Iris pigment epithelial cell (primary cell): ENCODE measurements at regions not wholly inside any gene's neighbourhood (a gene's known extent, or its start where the extent isn't known, plus 50 kb on each side); places are given as distances from the start of the nearest gene placed in this dataset.

ENCODE experiments used
- DNase-seq: peaks from one replicate; pipeline ENCODE4 v3.0.0-alpha.2; 2011; ENCODE audit warnings: low read depth

- no peak for DNase-seq
Observed at GRCh38 chr12:38139456-38139855, 177.1 kb upstream of the ALG10B start.

GRCh38 chr12:38141239-38141638 is 175.3 kb upstream of the ALG10B start:
- no peak for DNase-seq

GRCh38 chr12:38141861-38142260 is 174.7 kb upstream of the ALG10B start:
- DNase-seq, result no peak

GRCh38 chr12:38142974-38143373 is 173.6 kb upstream of the ALG10B start:
- DNase-seq, result no peak

GRCh38 chr12:38144049-38144448 is 172.5 kb upstream of the ALG10B start:
- no peak for DNase-seq

- DNase-seq, result no peak
Observed at GRCh38 chr12:38144601-38145436, 171.8 kb upstream of the ALG10B start.

- no peak for DNase-seq
Observed at GRCh38 chr12:38149395-38150073, 167.0 kb upstream of the ALG10B start.

- DNase-seq, result no peak
Observed at GRCh38 chr12:38151991-38152700, 164.4 kb upstream of the ALG10B start.

GRCh38 chr12:38152816-38153736 is 163.5 kb upstream of the ALG10B start:
- DNase-seq, result no peak

- DNase-seq, result no peak
Observed at GRCh38 chr12:38153737-38154061, 162.9 kb upstream of the ALG10B start.

- no peak for DNase-seq
Observed at GRCh38 chr12:38154096-38155019, 162.2 kb upstream of the ALG10B start.

- DNase-seq, result no peak
Observed at GRCh38 chr12:38155020-38155395, 161.6 kb upstream of the ALG10B start.

- no peak for DNase-seq
Observed at GRCh38 chr12:38155526-38156496, 160.8 kb upstream of the ALG10B start.

- DNase-seq, result no peak
Observed at GRCh38 chr12:38156497-38157245, 159.9 kb upstream of the ALG10B start.

GRCh38 chr12:38157274-38157932 is 159.2 kb upstream of the ALG10B start:
- DNase-seq, result no peak

- no peak for DNase-seq
Observed at GRCh38 chr12:38157933-38158401, 158.6 kb upstream of the ALG10B start.

GRCh38 chr12:38158428-38159091 is 158.0 kb upstream of the ALG10B start:
- DNase-seq, result no peak

- DNase-seq, result no peak
Observed at GRCh38 chr12:38159092-38159551, 157.5 kb upstream of the ALG10B start.
